MCF 10A (cell line): ENCODE measurements at regions not wholly inside any gene's neighbourhood (a gene's known extent, or its start where the extent isn't known, plus 50 kb on each side); places are given as distances from the start of the nearest gene placed in this dataset.

ENCODE experiments used
- BruUV-seq: library from RNA; stranded (reverse); fragments of 400-500 nt; replicated peaks from 2 replicates; lab custom pipeline; 2021; lab: Mats Ljungman, UMichigan
- CTCF ChIA-PET: fragments of 300-600 bp; sonication (Branson Sonifier 250); formaldehyde crosslinking; extraction: SDS; loops from one replicate; lab custom pipeline; 2021; ENCODE audit warnings: antibody characterized with exemption, inconsistent platforms; lab: Yijun Ruan, JAX
- POLR2A ChIA-PET: fragments of 300-600, 350-650 bp; sonication (Branson Sonifier 250); formaldehyde crosslinking; extraction: SDS; loops from one replicate; lab custom pipeline; 2020; ENCODE audit warnings: antibody characterized with exemption, inconsistent platforms; lab: Yijun Ruan, JAX
- DNase-seq: peaks from one replicate; pipeline ENCODE4 v3.0.0-alpha.2; 2018; ENCODE audit not compliant: unreplicated experiment
- H3K27ac Mint-ChIP-seq: one replicate; pipeline ENCODE4 v1.8.0; 2022; ENCODE audit warnings: mild to moderate bottlenecking, low read depth, mixed read lengths; ENCODE audit not compliant: unreplicated experiment
- H3K27me3 Mint-ChIP-seq: one replicate; pipeline ENCODE4 v1.8.0; 2022; ENCODE audit warnings: mixed read lengths; ENCODE audit not compliant: insufficient read depth, unreplicated experiment
- H3K36me3 Mint-ChIP-seq: one replicate; pipeline ENCODE4 v1.8.0; 2022; ENCODE audit warnings: mild to moderate bottlenecking, moderate library complexity, mixed read lengths; ENCODE audit not compliant: insufficient read depth, unreplicated experiment
- H3K4me1 Mint-ChIP-seq: one replicate; pipeline ENCODE4 v1.8.0; 2022; ENCODE audit warnings: mixed read lengths; ENCODE audit not compliant: insufficient read depth, unreplicated experiment
- H3K4me3 Mint-ChIP-seq: one replicate; pipeline ENCODE4 v1.8.0; 2022; ENCODE audit warnings: mild to moderate bottlenecking, moderate library complexity, mixed read lengths; ENCODE audit not compliant: unreplicated experiment
- H3K9me3 Mint-ChIP-seq: one replicate; pipeline ENCODE4 v1.8.0; 2022; ENCODE audit warnings: mixed read lengths; ENCODE audit not compliant: unreplicated experiment
- CTCF ChIP-seq: fragments of 200-600 bp; IDR thresholded peaks from one replicate; pipeline ENCODE4 v1.8.0; 2022; ENCODE audit warnings: antibody characterized with exemption, mild to moderate bottlenecking; ENCODE audit not compliant: unreplicated experiment
- intact Hi-C: fragments of 100-400 bp; cut with micrococcal nuclease; formaldehyde crosslinking; loops from 2 replicates; pipeline ENCODE4 v1.14.1; 2022

- no peak for DNase-seq
- Mint-ChIP-seq H3K27me3 (peaks cover 57% of the 10 kb centered on the region), H3K4me1 (no peaks in the 10 kb centered on the region), H3K4me3 (no peak overlapping the region), H3K27ac (no peak overlapping the region), H3K9me3 (no peaks in the 10 kb centered on the region), H3K36me3 (no peaks in the 10 kb centered on the region)
- no TSS peak for BruUV-seq
- ChIA-PET POLR2A (no interaction called here), CTCF (no interaction called here)
- TF ChIP-seq CTCF, result no peak
- intact Hi-C loops, result no loop called here
Observed at GRCh38 chr2:23148342-23148741, 236.6 kb upstream of the KLHL29 start.

- BruUV-seq, result no TSS peak
- Mint-ChIP-seq H3K4me3 (no peak overlapping the region), H3K27me3 (peaks cover 63% of the 10 kb centered on the region), H3K27ac (no peak overlapping the region), H3K9me3 (no peaks in the 10 kb centered on the region), H3K4me1 (no peaks in the 10 kb centered on the region), H3K36me3 (no peaks in the 10 kb centered on the region)
- DNase-seq, result no peak
- ChIA-PET CTCF (no interaction called here), POLR2A (no interaction called here)
- intact Hi-C loops, result no loop called here
- no peak for TF ChIP-seq CTCF
Observed at GRCh38 chr2:23149777-23150176, 235.2 kb upstream of the KLHL29 start.

GRCh38 chr2:23153484-23153883 lies 231.5 kb upstream of the KLHL29 start:
- intact Hi-C loops, result no loop called here
- Mint-ChIP-seq H3K36me3 (no peaks in the 10 kb centered on the region), H3K9me3 (no peaks in the 10 kb centered on the region), H3K27ac (no peak overlapping the region), H3K4me3 (no peak overlapping the region), H3K4me1 (no peaks in the 10 kb centered on the region), H3K27me3 (peaks cover 40% of the 10 kb centered on the region)
- ChIA-PET CTCF (interaction anchor here (0.7 kb wide), 1 partner anchor 132 kb away, joined by 3 read pairs; no protein-coding TSS in a partner anchor), POLR2A (no interaction called here)
- no TSS peak for BruUV-seq
- no peak for TF ChIP-seq CTCF
- DNase-seq, result no peak

- BruUV-seq, result no TSS peak
- no peak overlapping the region for H3K4me3 Mint-ChIP-seq
- no peak overlapping the region for H3K27ac Mint-ChIP-seq
- peaks cover 38% of the 10 kb centered on the region for H3K27me3 Mint-ChIP-seq
- no peaks in the 10 kb centered on the region for H3K4me1 Mint-ChIP-seq
- no peak for DNase-seq
- TF ChIP-seq CTCF, result no peak
- intact Hi-C loops, result no loop called here
- H3K36me3 Mint-ChIP-seq, result no peaks in the 10 kb centered on the region
- ChIA-PET POLR2A (no interaction called here), CTCF (interaction anchor here (0.6 kb wide), 1 partner anchor 154 kb away, joined by 3 read pairs; no protein-coding TSS in a partner anchor)
- no peaks in the 10 kb centered on the region for H3K9me3 Mint-ChIP-seq
Observed at GRCh38 chr2:23155022-23155421, 230.0 kb upstream of the KLHL29 start.
